ENCODE measurements at regions not wholly inside any gene's neighbourhood (a gene's known extent, or its start where the extent isn't known, plus 50 kb on each side); places are given as distances from the start of the nearest gene placed in this dataset.

GRCh38 chr13:108495646-108496361 is 133.6 kb upstream of the MYO16 start:
- no peak for TF ChIP-seq CTCF (IDR thresholded peaks at IDR 0.05)
- TF ChIP-seq POLR2A (IDR thresholded peaks at IDR 0.05) = no peak

All from heart left ventricle (tissue), 13 donors.